B cell (primary cell): ENCODE measurements at regions not wholly inside any gene's neighbourhood (a gene's known extent, or its start where the extent isn't known, plus 50 kb on each side); places are given as distances from the start of the nearest gene placed in this dataset.

Experiments
- ATAC-seq: fragments of 200-7000 bp; cut with Tn5 transposase; one replicate; pipeline ENCODE4 v1.10.0; 2021; ENCODE audit warnings: low read depth, mild to moderate bottlenecking, moderate number of reproducible peaks, moderate library complexity
- CTCF ChIA-PET: fragments of 350-600 bp; sonication (Branson Sonifier 250); formaldehyde crosslinking; loops from one replicate; lab custom pipeline; 2021; ENCODE audit warnings: antibody characterized with exemption, inconsistent platforms; lab: Charles Lee
- POLR2A ChIA-PET: fragments of 350-600 bp; sonication (Branson Sonifier 250); formaldehyde crosslinking; loops from one replicate; lab custom pipeline; 2021; ENCODE audit warnings: antibody characterized with exemption; lab: Charles Lee
- DNase-seq: peaks from one replicate; pipeline ENCODE4 v3.0.0; 2013
- H2AFZ ChIP-seq: 2 replicates; pipeline ENCODE4 v1.6.1; 2012; ENCODE audit warnings: mild to moderate bottlenecking, low read depth, low read length; ENCODE audit not compliant: insufficient read depth, poor library complexity, severe bottlenecking
- H3K27ac ChIP-seq, 2 donors: 1 replicate in 1 of 2; 2 replicates in 1 of 2; pipeline ENCODE4 v1.5.1; 2012 to 2013; ENCODE audit warnings: low read length in 2 of 2, mild to moderate bottlenecking in 2 of 2, moderate library complexity in 1 of 2
- H3K27me3 ChIP-seq, 4 experiments: fragments of 200-600 bp in 1 of 4; sonication (generic) in 1 of 4; replicated peaks in 1 of 4; 1 replicate in 2 of 4; 2 replicates in 2 of 4; pipeline versions ENCODE4 v1.6.1 to v1.7.0; 2013 to 2016; ENCODE audit warnings: low read length in 3 of 4, mild to moderate bottlenecking in 2 of 4, mixed read lengths in 1 of 4, moderate library complexity in 1 of 4; ENCODE audit not compliant: insufficient read depth in 4 of 4, control insufficient read depth in 3 of 4; ENCODE audit errors: control extremely low read depth in 1 of 4
- H3K36me3 ChIP-seq, 2 experiments: replicated peaks in 1 of 2; 1 replicate in 1 of 2; 2 replicates in 1 of 2; pipeline versions ENCODE4 v1.6.1 to v1.7.1; 2013; ENCODE audit warnings: low read length in 1 of 2; ENCODE audit not compliant: insufficient read depth in 2 of 2, control insufficient read depth in 1 of 2; ENCODE audit errors: control extremely low read depth in 1 of 2, extremely low read depth in 1 of 2
- H3K4me1 ChIP-seq, 2 donors: fragments of 200-600 bp in 1 of 2; sonication (generic) in 1 of 2; 1 replicate in 1 of 2; 2 replicates in 1 of 2; pipeline versions ENCODE4 v1.5.1 to v1.6.1; 2013 to 2017; ENCODE audit warnings: low read length in 2 of 2; ENCODE audit not compliant: control insufficient read depth in 2 of 2, insufficient read depth in 2 of 2
- H3K4me2 ChIP-seq: replicated peaks from 2 replicates; pipeline ENCODE3; 2012; ENCODE audit warnings: mild to moderate bottlenecking, low read depth, low read length; ENCODE audit not compliant: poor library complexity, severe bottlenecking
- H3K4me3 ChIP-seq, 5 experiments: fragments of 200-600 bp in 1 of 5; sonication (generic) in 1 of 5; 1 replicate in 3 of 5; 2 replicates in 2 of 5; pipeline versions ENCODE4 v1.5.1 to v1.7.0; 2011 to 2016; ENCODE audit warnings: low read length in 4 of 5, mild to moderate bottlenecking in 4 of 5, low read depth in 2 of 5, control low read depth in 1 of 5, moderate library complexity in 1 of 5; ENCODE audit not compliant: insufficient read depth in 1 of 5; ENCODE audit errors: control extremely low read depth in 1 of 5, extremely low read depth in 1 of 5
- H3K79me2 ChIP-seq: fragments of 200-600 bp; sonication (generic); one replicate; pipeline ENCODE4 v1.6.0; 2016; ENCODE audit warnings: low read length; ENCODE audit not compliant: control insufficient read depth, insufficient read depth
- H3K9ac ChIP-seq: fragments of 200-600 bp; sonication (generic); 2 replicates; pipeline ENCODE4 v1.6.1; 2017; ENCODE audit warnings: mild to moderate bottlenecking, low read length, moderate library complexity
- H3K9me3 ChIP-seq, 3 donors: one replicate each; pipeline versions ENCODE4 v1.6.1 to v1.7.1; 2013; ENCODE audit warnings: low read length in 2 of 3; ENCODE audit not compliant: control insufficient read depth in 2 of 3, insufficient read depth in 1 of 3; ENCODE audit errors: control extremely low read depth in 1 of 3
- H4K20me1 ChIP-seq: 2 replicates; pipeline ENCODE4 v1.6.0; 2012; ENCODE audit warnings: mild to moderate bottlenecking, low read length; ENCODE audit not compliant: insufficient read depth, control insufficient read depth, poor library complexity, severe bottlenecking
- H3K27ac Mint-ChIP-seq: one replicate; pipeline ENCODE4 v1.8.0; 2021; ENCODE audit warnings: mixed read lengths
- H3K27me3 Mint-ChIP-seq: one replicate; pipeline ENCODE4 v1.8.0; 2021; ENCODE audit warnings: mixed read lengths
- H3K4me1 Mint-ChIP-seq: one replicate; pipeline ENCODE4 v1.8.0; 2021; ENCODE audit warnings: mixed read lengths
- H3K4me3 Mint-ChIP-seq: one replicate; pipeline ENCODE4 v1.8.0; 2021; ENCODE audit warnings: mixed read lengths
- H3K9me3 Mint-ChIP-seq: one replicate; pipeline ENCODE4 v1.8.0; 2022; ENCODE audit warnings: mixed read lengths; ENCODE audit not compliant: insufficient read depth
- EZH2 ChIP-seq: IDR thresholded peaks from 2 replicates; pipeline ENCODE4 v1.6.1; 2012; ENCODE audit warnings: borderline replicate concordance, low read depth, mild to moderate bottlenecking, moderate library complexity, low read length; ENCODE audit not compliant: insufficient read depth, poor library complexity, severe bottlenecking
- WGBS: methylation state at CpG from one replicate; pipeline ENCODE4 v1.1.5; 2013; ENCODE audit warnings: missing lambda C conversion rate; ENCODE audit not compliant: insufficient coverage; 5-methylcytosine and 5-hydroxymethylcytosine counted together
- intact Hi-C: fragments of 100-400 bp; cut with micrococcal nuclease; formaldehyde crosslinking; loops from one replicate; pipeline ENCODE4 v1.10.0; 2022
- TF ChIP-seq, protein P1 (sequence below): fragments of 200-600 bp; IDR thresholded peaks from one replicate; pipeline ENCODE4 v1.8.0; 2022; ENCODE audit warnings: antibody characterized with exemption, mild to moderate bottlenecking

DNA sequence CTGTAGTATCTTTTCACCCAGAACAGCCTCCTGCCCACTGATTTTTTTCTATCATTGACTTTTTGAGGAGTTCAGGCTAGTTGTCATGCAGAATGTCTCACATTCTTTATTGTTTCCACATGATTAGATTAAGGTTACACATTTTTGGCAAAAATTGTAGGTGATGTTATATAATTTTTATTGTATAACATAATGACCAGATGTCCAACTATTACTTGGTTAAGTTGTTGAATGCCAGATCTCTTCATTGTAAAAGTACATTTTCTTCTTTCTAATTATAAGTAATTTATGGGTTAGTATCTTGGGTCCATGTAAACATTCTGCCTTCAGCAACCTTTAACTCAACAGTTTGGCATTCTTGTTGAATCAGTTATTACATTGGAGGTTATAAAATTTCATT, 138.4 kb downstream of the POSTN start:
- Histone ChIP-seq H2AFZ (no peak overlapping the region), H4K20me1 (no peaks in the 10 kb centered on the region), H3K36me3 (no peaks in the 10 kb centered on the region), H3K4me3 (no peak overlapping the region), H3K9ac (no peak overlapping the region), H3K79me2 (no peaks in the 10 kb centered on the region), H3K27ac (no peak overlapping the region), H3K4me1 (no peaks in the 10 kb centered on the region), H3K27me3 (no peaks in the 10 kb centered on the region), H3K9me3 (peaks cover 0 to 6% (median 1%) of the 10 kb centered on the region in 3 donors), H3K4me2 (no peak overlapping the region)
- Mint-ChIP-seq H3K4me1 (no peaks in the 10 kb centered on the region), H3K4me3 (no peak overlapping the region), H3K9me3 (peaks cover 6% of the 10 kb centered on the region), H3K27ac (no peak overlapping the region), H3K27me3 (no peaks in the 10 kb centered on the region)
- ATAC-seq: no peak
- DNase-seq: no peak
- CTCF ChIA-PET: no interaction called here
- POLR2A ChIA-PET: no interaction called here
- TF ChIP-seq EZH2: no peak
- TF ChIP-seq, protein P1, sequence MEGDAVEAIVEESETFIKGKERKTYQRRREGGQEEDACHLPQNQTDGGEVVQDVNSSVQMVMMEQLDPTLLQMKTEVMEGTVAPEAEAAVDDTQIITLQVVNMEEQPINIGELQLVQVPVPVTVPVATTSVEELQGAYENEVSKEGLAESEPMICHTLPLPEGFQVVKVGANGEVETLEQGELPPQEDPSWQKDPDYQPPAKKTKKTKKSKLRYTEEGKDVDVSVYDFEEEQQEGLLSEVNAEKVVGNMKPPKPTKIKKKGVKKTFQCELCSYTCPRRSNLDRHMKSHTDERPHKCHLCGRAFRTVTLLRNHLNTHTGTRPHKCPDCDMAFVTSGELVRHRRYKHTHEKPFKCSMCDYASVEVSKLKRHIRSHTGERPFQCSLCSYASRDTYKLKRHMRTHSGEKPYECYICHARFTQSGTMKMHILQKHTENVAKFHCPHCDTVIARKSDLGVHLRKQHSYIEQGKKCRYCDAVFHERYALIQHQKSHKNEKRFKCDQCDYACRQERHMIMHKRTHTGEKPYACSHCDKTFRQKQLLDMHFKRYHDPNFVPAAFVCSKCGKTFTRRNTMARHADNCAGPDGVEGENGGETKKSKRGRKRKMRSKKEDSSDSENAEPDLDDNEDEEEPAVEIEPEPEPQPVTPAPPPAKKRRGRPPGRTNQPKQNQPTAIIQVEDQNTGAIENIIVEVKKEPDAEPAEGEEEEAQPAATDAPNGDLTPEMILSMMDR: no peak
- intact Hi-C loops: no loop called here

GRCh38 chr13:37457612-37458011, 141.0 kb downstream of the POSTN start:
- POLR2A ChIA-PET: no interaction called here
- H3K4me2 ChIP-seq: no peak overlapping the region
- peaks cover 0 to 5% (median 0%) of the 10 kb centered on the region in 3 donors for H3K9me3 ChIP-seq
- no peak overlapping the region for H3K4me3 Mint-ChIP-seq
- H4K20me1 ChIP-seq: no peaks in the 10 kb centered on the region
- WGBS: 80% methylated on average over 1 of the region's 4 CpGs
- intact Hi-C loops: no loop called here
- ATAC-seq (no peak), DNase-seq (no peak)
- H3K4me1 Mint-ChIP-seq: no peaks in the 10 kb centered on the region
- CTCF ChIA-PET: no interaction called here
- no peak overlapping the region for H2AFZ ChIP-seq
- no peak overlapping the region for H3K9ac ChIP-seq
- H3K36me3 ChIP-seq: no peaks in the 10 kb centered on the region
- H3K27ac ChIP-seq: no peak overlapping the region
- no peaks in the 10 kb centered on the region for H3K27me3 Mint-ChIP-seq
- TF ChIP-seq, protein P1: no peak
- no peak for TF ChIP-seq EZH2
- H3K27ac Mint-ChIP-seq: no peak overlapping the region
- no peaks in the 10 kb centered on the region for H3K4me1 ChIP-seq
- no peaks in the 10 kb centered on the region for H3K79me2 ChIP-seq
- H3K9me3 Mint-ChIP-seq: peaks cover 9% of the 10 kb centered on the region
- H3K4me3 ChIP-seq: no peak overlapping the region
- no peaks in the 10 kb centered on the region for H3K27me3 ChIP-seq
